NB4 (cell line): ENCODE measurements at regions not wholly inside any gene's neighbourhood (a gene's known extent, or its start where the extent isn't known, plus 50 kb on each side); places are given as distances from the start of the nearest gene placed in this dataset.

Experiments
- MYC ChIP-seq: IDR thresholded peaks from 2 replicates; pipeline ENCODE4 v1.6.1; 2011; ENCODE audit warnings: low read depth, low read length
- TF ChIP-seq, protein P1 (sequence below): IDR thresholded peaks from one replicate; pipeline ENCODE4 v1.5.1; 2012; ENCODE audit warnings: low read depth, low read length

DNA sequence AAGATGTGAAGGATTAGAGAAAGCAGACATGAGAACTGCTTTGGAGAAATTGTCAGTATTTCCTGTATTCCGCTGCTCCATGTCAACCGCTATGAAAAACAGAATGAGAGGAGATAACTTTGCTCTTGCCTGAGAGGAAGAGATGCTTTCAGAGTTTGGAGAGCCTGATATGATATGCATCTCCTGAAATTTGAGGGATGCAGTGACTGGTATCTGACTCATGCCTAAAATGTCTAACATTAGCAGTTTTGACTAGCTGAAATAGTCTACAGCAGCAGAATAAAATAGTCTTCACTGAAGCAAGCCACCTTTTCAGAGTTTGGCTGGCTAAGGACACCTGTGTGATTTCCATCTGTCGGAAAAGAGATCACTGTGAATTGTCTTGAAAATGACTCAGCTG lies 165.8 kb upstream of the LRRC7 start:
- TF ChIP-seq MYC, result no peak
- TF ChIP-seq, protein P1, sequence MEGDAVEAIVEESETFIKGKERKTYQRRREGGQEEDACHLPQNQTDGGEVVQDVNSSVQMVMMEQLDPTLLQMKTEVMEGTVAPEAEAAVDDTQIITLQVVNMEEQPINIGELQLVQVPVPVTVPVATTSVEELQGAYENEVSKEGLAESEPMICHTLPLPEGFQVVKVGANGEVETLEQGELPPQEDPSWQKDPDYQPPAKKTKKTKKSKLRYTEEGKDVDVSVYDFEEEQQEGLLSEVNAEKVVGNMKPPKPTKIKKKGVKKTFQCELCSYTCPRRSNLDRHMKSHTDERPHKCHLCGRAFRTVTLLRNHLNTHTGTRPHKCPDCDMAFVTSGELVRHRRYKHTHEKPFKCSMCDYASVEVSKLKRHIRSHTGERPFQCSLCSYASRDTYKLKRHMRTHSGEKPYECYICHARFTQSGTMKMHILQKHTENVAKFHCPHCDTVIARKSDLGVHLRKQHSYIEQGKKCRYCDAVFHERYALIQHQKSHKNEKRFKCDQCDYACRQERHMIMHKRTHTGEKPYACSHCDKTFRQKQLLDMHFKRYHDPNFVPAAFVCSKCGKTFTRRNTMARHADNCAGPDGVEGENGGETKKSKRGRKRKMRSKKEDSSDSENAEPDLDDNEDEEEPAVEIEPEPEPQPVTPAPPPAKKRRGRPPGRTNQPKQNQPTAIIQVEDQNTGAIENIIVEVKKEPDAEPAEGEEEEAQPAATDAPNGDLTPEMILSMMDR, result no peak
